Fibroblast of mammary gland (primary cell): ENCODE measurements at regions not wholly inside any gene's neighbourhood (a gene's known extent, or its start where the extent isn't known, plus 50 kb on each side); places are given as distances from the start of the nearest gene placed in this dataset.

ENCODE experiments used
- DNase-seq: peaks from one replicate; pipeline ENCODE4 v3.0.0-alpha.2; 2010; ENCODE audit warnings: low read depth
- H3K4me3 ChIP-seq: 2 replicates; pipeline ENCODE4 v1.5.1; 2011; ENCODE audit warnings: low read depth, mild to moderate bottlenecking, low read length, moderate library complexity; ENCODE audit not compliant: control insufficient read depth
- TF ChIP-seq, protein P1 (sequence below): conservative IDR thresholded peaks from 2 replicates; pipeline ENCODE4 v1.5.1; 2011; ENCODE audit warnings: low read depth, low read length, inconsistent platforms; ENCODE audit not compliant: control insufficient read depth, insufficient read depth

- TF ChIP-seq, protein P1, sequence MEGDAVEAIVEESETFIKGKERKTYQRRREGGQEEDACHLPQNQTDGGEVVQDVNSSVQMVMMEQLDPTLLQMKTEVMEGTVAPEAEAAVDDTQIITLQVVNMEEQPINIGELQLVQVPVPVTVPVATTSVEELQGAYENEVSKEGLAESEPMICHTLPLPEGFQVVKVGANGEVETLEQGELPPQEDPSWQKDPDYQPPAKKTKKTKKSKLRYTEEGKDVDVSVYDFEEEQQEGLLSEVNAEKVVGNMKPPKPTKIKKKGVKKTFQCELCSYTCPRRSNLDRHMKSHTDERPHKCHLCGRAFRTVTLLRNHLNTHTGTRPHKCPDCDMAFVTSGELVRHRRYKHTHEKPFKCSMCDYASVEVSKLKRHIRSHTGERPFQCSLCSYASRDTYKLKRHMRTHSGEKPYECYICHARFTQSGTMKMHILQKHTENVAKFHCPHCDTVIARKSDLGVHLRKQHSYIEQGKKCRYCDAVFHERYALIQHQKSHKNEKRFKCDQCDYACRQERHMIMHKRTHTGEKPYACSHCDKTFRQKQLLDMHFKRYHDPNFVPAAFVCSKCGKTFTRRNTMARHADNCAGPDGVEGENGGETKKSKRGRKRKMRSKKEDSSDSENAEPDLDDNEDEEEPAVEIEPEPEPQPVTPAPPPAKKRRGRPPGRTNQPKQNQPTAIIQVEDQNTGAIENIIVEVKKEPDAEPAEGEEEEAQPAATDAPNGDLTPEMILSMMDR, result no peak
- H3K4me3 ChIP-seq, result no peak overlapping the region
- DNase-seq, result no peak
These were observed 143.7 kb upstream of the GGTLC1 start for GRCh38 chr20:24132246-24132645.

DNA sequence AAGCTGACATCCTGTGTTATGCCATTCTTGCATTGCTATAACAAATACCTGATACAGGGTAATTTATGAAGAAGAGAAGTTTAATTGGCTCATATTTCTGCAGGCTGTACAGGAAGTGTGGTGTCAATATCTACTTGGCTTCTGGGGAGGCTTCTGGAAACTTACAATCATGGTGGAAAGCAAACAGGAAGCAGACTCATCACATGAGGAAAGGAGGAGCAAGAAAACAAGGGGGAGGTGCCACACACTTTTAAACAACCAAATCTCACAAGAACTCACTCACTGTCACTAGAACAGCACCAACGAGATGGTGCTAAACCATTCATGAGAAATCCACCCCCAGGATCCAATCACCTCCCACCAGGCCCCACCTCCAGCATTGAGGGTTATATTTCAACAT is 143.1 kb upstream of the GGTLC1 start:
- no peak for DNase-seq
- no peak overlapping the region for H3K4me3 ChIP-seq
- TF ChIP-seq, protein P1, result no peak

DNA sequence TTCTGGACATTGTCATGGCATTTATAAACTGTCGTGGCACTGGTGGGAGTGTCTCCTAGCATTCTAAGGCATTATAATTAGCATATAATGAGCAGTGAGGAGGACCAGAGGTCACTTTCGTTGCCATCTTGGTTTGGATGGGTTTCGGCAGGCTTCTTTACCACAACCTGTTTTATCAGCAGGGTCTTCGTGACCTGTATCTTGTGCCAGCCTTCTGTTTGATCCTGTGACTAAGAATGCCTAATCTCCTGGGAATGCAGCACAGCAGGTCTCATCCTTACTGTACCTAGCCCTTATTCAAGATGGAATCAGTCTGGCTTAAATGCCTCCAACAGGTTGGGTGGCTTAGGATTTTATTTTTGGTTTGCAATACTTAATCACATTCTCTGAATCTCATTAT is 142.7 kb upstream of the GGTLC1 start:
- TF ChIP-seq, protein P1, result no peak
- no peak overlapping the region for H3K4me3 ChIP-seq
- no peak for DNase-seq

GRCh38 chr20:24129641-24130040 is 141.1 kb upstream of the GGTLC1 start:
- DNase-seq, result no peak
- H3K4me3 ChIP-seq, result no peak overlapping the region
- TF ChIP-seq, protein P1, result no peak

GRCh38 chr20:24124951-24125650 is 136.5 kb upstream of the GGTLC1 start:
- no peak overlapping the region for H3K4me3 ChIP-seq
- TF ChIP-seq, protein P1, result no peak
- no peak for DNase-seq

GRCh38 chr20:24124003-24124402 is 135.4 kb upstream of the GGTLC1 start:
- TF ChIP-seq, protein P1, result no peak
- no peak overlapping the region for H3K4me3 ChIP-seq
- no peak for DNase-seq
